H9 (cell line): ENCODE measurements at regions not wholly inside any gene's neighbourhood (a gene's known extent, or its start where the extent isn't known, plus 50 kb on each side); places are given as distances from the start of the nearest gene placed in this dataset.

Experiments
- DNase-seq: peaks from one replicate; pipeline ENCODE4 v3.0.0-alpha.2; 2017
- H2AFZ ChIP-seq: one replicate; pipeline ENCODE4 v1.6.1; 2013; ENCODE audit warnings: mild to moderate bottlenecking, low read length, control low read depth, moderate library complexity
- H2AK5ac ChIP-seq: 2 replicates; pipeline ENCODE4 v1.6.1; 2013; ENCODE audit warnings: low read length, control low read depth, mixed read lengths; ENCODE audit not compliant: insufficient read length
- H2BK120ac ChIP-seq: one replicate; pipeline ENCODE4 v1.6.1; 2013; ENCODE audit warnings: low read depth, mild to moderate bottlenecking, low read length, control low read depth, inconsistent platforms; ENCODE audit not compliant: poor library complexity, severe bottlenecking
- H2BK12ac ChIP-seq: 2 replicates; pipeline ENCODE4 v1.6.1; 2013; ENCODE audit warnings: low read length, control low read depth, mixed read lengths, low read depth; ENCODE audit not compliant: insufficient read length
- H2BK15ac ChIP-seq: 2 replicates; pipeline ENCODE4 v1.6.1; 2013; ENCODE audit warnings: low read depth, low read length, control low read depth
- H2BK20ac ChIP-seq: one replicate; pipeline ENCODE4 v1.6.1; 2013; ENCODE audit warnings: low read depth, mild to moderate bottlenecking, low read length, control low read depth, inconsistent platforms; ENCODE audit not compliant: poor library complexity, severe bottlenecking
- H2BK5ac ChIP-seq: 2 replicates; pipeline ENCODE4 v1.6.1; 2013; ENCODE audit warnings: low read length, control low read depth, mixed read lengths; ENCODE audit not compliant: insufficient read length
- H3K14ac ChIP-seq: 2 replicates; pipeline ENCODE4 v1.6.1; 2013; ENCODE audit warnings: low read length, control low read depth; ENCODE audit not compliant: insufficient read depth
- H3K18ac ChIP-seq: 2 replicates; pipeline ENCODE4 v1.6.1; 2013; ENCODE audit warnings: low read depth, mild to moderate bottlenecking, mixed read lengths, low read length, control low read depth; ENCODE audit not compliant: insufficient read length
- H3K23ac ChIP-seq: 2 replicates; pipeline ENCODE4 v1.6.1; 2013; ENCODE audit warnings: low read length, control low read depth, mixed read lengths, low read depth; ENCODE audit not compliant: insufficient read length
- H3K23me2 ChIP-seq: 2 replicates; pipeline ENCODE4 v1.6.1; 2013; ENCODE audit warnings: low read depth, mild to moderate bottlenecking, mixed read lengths, low read length, control low read depth; ENCODE audit not compliant: insufficient read length, poor library complexity, severe bottlenecking
- H3K27ac ChIP-seq: 2 replicates; pipeline ENCODE4 v1.5.1; 2013; ENCODE audit warnings: low read length, control low read depth, mixed read lengths, low read depth; ENCODE audit not compliant: insufficient read length
- H3K27me3 ChIP-seq: 2 replicates; pipeline ENCODE4 v1.6.1; 2013; ENCODE audit warnings: low read length, control low read depth, inconsistent platforms; ENCODE audit not compliant: insufficient read depth
- H3K4ac ChIP-seq: 2 replicates; pipeline ENCODE4 v1.6.1; 2013; ENCODE audit warnings: low read depth, mild to moderate bottlenecking, control low read depth, inconsistent platforms, low read length, moderate library complexity
- H3K4me1 ChIP-seq: 2 replicates; pipeline ENCODE4 v1.6.1; 2013; ENCODE audit warnings: low read length, control low read depth, inconsistent platforms; ENCODE audit not compliant: insufficient read depth
- H3K4me2 ChIP-seq: 2 replicates; pipeline ENCODE4 v1.6.1; 2013; ENCODE audit warnings: low read length, control low read depth, mixed read lengths; ENCODE audit not compliant: insufficient read length, insufficient read depth
- H3K56ac ChIP-seq: 2 replicates; pipeline ENCODE4 v1.6.1; 2013; ENCODE audit warnings: low read depth, mild to moderate bottlenecking, mixed read lengths, low read length, control low read depth; ENCODE audit not compliant: insufficient read length
- H3K79me1 ChIP-seq: 2 replicates; pipeline ENCODE4 v1.6.1; 2013; ENCODE audit warnings: low read depth, mild to moderate bottlenecking, moderate library complexity, low read length, control low read depth, inconsistent platforms; ENCODE audit not compliant: insufficient read depth, poor library complexity, severe bottlenecking
- H3K79me2 ChIP-seq: 2 replicates; pipeline ENCODE4 v1.6.1; 2013; ENCODE audit warnings: low read length, control low read depth, inconsistent platforms; ENCODE audit not compliant: insufficient read depth
- H3K9ac ChIP-seq: 2 replicates; pipeline ENCODE4 v1.6.1; 2013; ENCODE audit warnings: low read length, control low read depth, mixed read lengths; ENCODE audit not compliant: insufficient read length; ENCODE audit errors: extremely low read depth
- H3K9me3 ChIP-seq: one replicate; pipeline ENCODE4 v1.6.1; 2013; ENCODE audit warnings: low read depth, low read length, inconsistent platforms; ENCODE audit not compliant: control insufficient read depth
- H3T11ph ChIP-seq: one replicate; pipeline ENCODE4 v1.6.1; 2013; ENCODE audit warnings: mild to moderate bottlenecking, low read length, control low read depth, inconsistent platforms
- H4K20me1 ChIP-seq: one replicate; pipeline ENCODE4 v1.6.1; 2013; ENCODE audit not compliant: control insufficient read depth, insufficient read length, insufficient read depth
- H4K5ac ChIP-seq: 2 replicates; pipeline ENCODE4 v1.6.1; 2013; ENCODE audit warnings: low read depth, mild to moderate bottlenecking, mixed read lengths, low read length, control low read depth; ENCODE audit not compliant: insufficient read length
- H4K8ac ChIP-seq: replicated peaks from 2 replicates; pipeline ENCODE4 v1.6.1; 2013; ENCODE audit warnings: low read length, control low read depth, mixed read lengths, low read depth; ENCODE audit not compliant: insufficient read length
- H4K91ac ChIP-seq: 2 replicates; pipeline ENCODE4 v1.6.1; 2013; ENCODE audit warnings: low read depth, mild to moderate bottlenecking, moderate library complexity, mixed read lengths, low read length, control low read depth; ENCODE audit not compliant: insufficient read length
- H3K27ac Mint-ChIP-seq, 3 experiments: 2 replicates in 2 of 3; 3 replicates in 1 of 3; pipeline ENCODE4 v1.8.0; 2020 to 2021; ENCODE audit warnings: mixed read lengths in 3 of 3, mild to moderate bottlenecking in 1 of 3, moderate library complexity in 1 of 3
- H3K27me3 Mint-ChIP-seq: 2 replicates; pipeline ENCODE4 v1.8.0; 2021; ENCODE audit warnings: low read depth, mild to moderate bottlenecking, moderate library complexity, mixed read lengths
- H3K36me3 Mint-ChIP-seq, 3 experiments: 2 replicates in 2 of 3; 3 replicates in 1 of 3; pipeline ENCODE4 v1.8.0; 2020 to 2021; ENCODE audit warnings: low read depth in 3 of 3, mixed read lengths in 3 of 3; ENCODE audit not compliant: insufficient read depth in 1 of 3
- H3K4me1 Mint-ChIP-seq, 2 experiments: 2 replicates each; pipeline ENCODE4 v1.8.0; 2020; ENCODE audit warnings: mixed read lengths in 2 of 2
- H3K4me3 Mint-ChIP-seq, 2 experiments: 2 replicates in 1 of 2; 3 replicates in 1 of 2; pipeline ENCODE4 v1.8.0; 2020 to 2021; ENCODE audit warnings: mild to moderate bottlenecking in 2 of 2, mixed read lengths in 2 of 2, moderate library complexity in 1 of 2
- H3K9me3 Mint-ChIP-seq, 2 experiments: 2 replicates in 1 of 2; 3 replicates in 1 of 2; pipeline ENCODE4 v1.8.0; 2020; ENCODE audit warnings: mild to moderate bottlenecking in 2 of 2, mixed read lengths in 2 of 2, moderate library complexity in 1 of 2
- WGBS: extraction: QIAGEN DNeasy Blood & Tissue Kit; methylation state at CpG from one replicate; pipeline ENCODE4 v1.1.7; 2013; ENCODE audit warnings: missing lambda C conversion rate, low lambda C conversion rate, mixed read lengths; ENCODE audit not compliant: insufficient read length; ENCODE audit errors: extremely low coverage; 5-methylcytosine and 5-hydroxymethylcytosine counted together
- TF ChIP-seq, protein P1 (sequence below): fragments of 200-600 bp; sonication (generic); conservative IDR thresholded peaks from 3 replicates; pipeline ENCODE4 v1.8.0; 2021; ENCODE audit warnings: antibody characterized with exemption, mild to moderate bottlenecking

DNA sequence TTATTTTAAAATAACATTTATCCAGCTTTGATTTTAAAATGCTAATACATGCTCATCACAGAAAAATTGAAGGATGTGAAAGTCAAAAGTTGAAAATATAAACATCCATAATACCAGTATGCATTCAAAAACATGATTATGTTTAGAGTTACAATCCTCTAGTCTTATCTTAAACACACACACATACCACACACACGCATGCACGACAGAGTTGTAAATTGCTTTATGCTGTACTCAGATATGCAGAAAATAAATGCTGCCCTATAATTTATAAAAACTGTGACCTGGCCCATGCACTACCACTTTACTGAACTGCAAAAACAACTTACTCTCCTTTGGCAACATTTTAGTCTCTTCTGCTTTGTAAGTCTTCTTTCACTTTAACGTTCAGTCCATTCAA is 793.0 kb upstream of the FANCL start:
- no peak for DNase-seq
- no CpG with 5 or more reads among the region's 3 CpGs for WGBS
- Histone ChIP-seq H2BK15ac (no peak overlapping the region), H4K5ac (no peak overlapping the region), H2AK5ac (no peak overlapping the region), H3K23me2 (no peaks in the 10 kb centered on the region), H3K4me2 (no peak overlapping the region), H3K79me1 (no peaks in the 10 kb centered on the region), H3K4ac (no peak overlapping the region), H3K18ac (no peak overlapping the region), H2AFZ (no peak overlapping the region), H3K9me3 (no peaks in the 10 kb centered on the region), H4K20me1 (no peaks in the 10 kb centered on the region), H4K8ac (no peak overlapping the region), H3K9ac (no peak overlapping the region), H3K23ac (no peak overlapping the region), H2BK12ac (no peak overlapping the region), H3K27ac (no peak overlapping the region), H3K14ac (no peak overlapping the region), H3K4me1 (no peaks in the 10 kb centered on the region), H3K79me2 (no peaks in the 10 kb centered on the region), H4K91ac (no peak overlapping the region), H2BK5ac (no peak overlapping the region), H3T11ph (no peak overlapping the region), H2BK120ac (no peak overlapping the region), H3K56ac (no peak overlapping the region), H3K27me3 (no peaks in the 10 kb centered on the region), H2BK20ac (no peak overlapping the region)
- Mint-ChIP-seq H3K4me1 (peaks cover 0 to 2% of the 10 kb centered on the region in 2 experiments; a peak in 1 of 4 replicates), H3K4me3 (no peak overlapping the region), H3K27ac (no peak overlapping the region), H3K27me3 (no peaks in the 10 kb centered on the region; the same call in 1 of the 2 replicates), H3K36me3 (peaks cover 0 to 6% (median 0%) of the 10 kb centered on the region in 3 experiments; a peak in 1 of 7 replicates), H3K9me3 (no peaks in the 10 kb centered on the region; a peak in 1 of 5 replicates)
- TF ChIP-seq, protein P1, sequence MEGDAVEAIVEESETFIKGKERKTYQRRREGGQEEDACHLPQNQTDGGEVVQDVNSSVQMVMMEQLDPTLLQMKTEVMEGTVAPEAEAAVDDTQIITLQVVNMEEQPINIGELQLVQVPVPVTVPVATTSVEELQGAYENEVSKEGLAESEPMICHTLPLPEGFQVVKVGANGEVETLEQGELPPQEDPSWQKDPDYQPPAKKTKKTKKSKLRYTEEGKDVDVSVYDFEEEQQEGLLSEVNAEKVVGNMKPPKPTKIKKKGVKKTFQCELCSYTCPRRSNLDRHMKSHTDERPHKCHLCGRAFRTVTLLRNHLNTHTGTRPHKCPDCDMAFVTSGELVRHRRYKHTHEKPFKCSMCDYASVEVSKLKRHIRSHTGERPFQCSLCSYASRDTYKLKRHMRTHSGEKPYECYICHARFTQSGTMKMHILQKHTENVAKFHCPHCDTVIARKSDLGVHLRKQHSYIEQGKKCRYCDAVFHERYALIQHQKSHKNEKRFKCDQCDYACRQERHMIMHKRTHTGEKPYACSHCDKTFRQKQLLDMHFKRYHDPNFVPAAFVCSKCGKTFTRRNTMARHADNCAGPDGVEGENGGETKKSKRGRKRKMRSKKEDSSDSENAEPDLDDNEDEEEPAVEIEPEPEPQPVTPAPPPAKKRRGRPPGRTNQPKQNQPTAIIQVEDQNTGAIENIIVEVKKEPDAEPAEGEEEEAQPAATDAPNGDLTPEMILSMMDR = no peak
